Suprapubic skin (tissue), 3 donors: ENCODE measurements at regions not wholly inside any gene's neighbourhood (a gene's known extent, or its start where the extent isn't known, plus 50 kb on each side); places are given as distances from the start of the nearest gene placed in this dataset.

ENCODE experiments used
- CTCF ChIP-seq, 2 donors: fragments of 200-600 bp in 1 of 2; fragments of 450-650 bp in 1 of 2; sonication (generic) in 1 of 2; IDR thresholded peaks; one replicate each; pipeline ENCODE4 v1.5.1; 2016 to 2019; ENCODE audit warnings: antibody characterized with exemption in 2 of 2, mild to moderate bottlenecking in 1 of 2, moderate library complexity in 1 of 2
- POLR2A ChIP-seq, 2 donors: fragments of 450-650 bp; IDR thresholded peaks; one replicate each; pipeline ENCODE4 v1.6.1; 2017; ENCODE audit warnings: antibody characterized with exemption in 2 of 2, mild to moderate bottlenecking in 2 of 2, moderate library complexity in 2 of 2

DNA sequence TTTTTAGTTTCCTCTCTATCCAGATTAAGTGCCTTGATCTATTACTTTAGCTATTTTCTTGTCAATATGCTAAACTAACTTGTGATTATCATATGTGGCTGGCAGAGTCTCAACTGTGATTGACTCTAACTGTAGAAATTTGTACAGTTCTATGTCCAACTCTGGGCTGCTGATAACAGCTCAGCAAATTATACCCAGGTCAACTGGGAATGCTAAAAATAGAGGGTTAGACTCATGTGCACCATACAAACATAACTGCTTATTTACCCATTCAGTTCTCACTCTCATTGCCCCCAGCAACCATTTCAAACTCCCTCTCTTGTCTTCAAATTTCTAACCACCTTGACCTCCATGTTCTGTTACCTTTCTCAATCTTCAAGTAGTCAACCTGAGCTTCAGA is 576.9 kb downstream of the TDRD15 start:
- no peak for TF ChIP-seq CTCF (IDR thresholded peaks at IDR 0.05)
- TF ChIP-seq POLR2A (IDR thresholded peaks at IDR 0.05) = no peak
